SH-SY5Y (cell line): ENCODE measurements at regions not wholly inside any gene's neighbourhood (a gene's known extent, or its start where the extent isn't known, plus 50 kb on each side); places are given as distances from the start of the nearest gene placed in this dataset.

Experiments
- GATA2 ChIP-seq: IDR thresholded peaks from 2 replicates; pipeline ENCODE4 v1.6.1; 2011; ENCODE audit warnings: mild to moderate bottlenecking, low read depth, low read length
- GATA3 ChIP-seq: IDR thresholded peaks from 2 replicates; pipeline ENCODE4 v1.6.1; 2011; ENCODE audit warnings: low read depth, mild to moderate bottlenecking, low read length, moderate library complexity

DNA sequence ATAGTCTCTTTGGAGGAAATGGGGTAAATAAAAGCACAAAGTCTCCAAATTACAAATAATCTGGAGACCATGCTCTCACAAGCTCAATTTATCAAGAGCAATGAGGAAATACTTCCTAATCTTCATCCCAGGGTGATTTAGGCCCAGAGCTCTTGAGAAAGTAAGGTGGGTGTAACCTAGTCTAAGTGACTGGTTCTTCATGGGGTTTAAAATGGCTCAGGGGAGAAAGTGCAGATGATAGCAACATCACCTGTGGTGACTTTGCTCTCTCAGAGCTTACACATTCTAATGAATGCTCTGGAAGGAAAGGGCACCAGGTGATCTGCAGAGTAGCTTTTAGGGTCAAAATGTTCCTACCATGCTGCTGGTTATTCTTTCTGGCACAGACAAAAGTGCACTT is 118.4 kb upstream of the TP63 start:
- no peak for TF ChIP-seq GATA3
- TF ChIP-seq GATA2, result no peak
